GM18498 (cell line): ENCODE measurements at regions not wholly inside any gene's neighbourhood (a gene's known extent, or its start where the extent isn't known, plus 50 kb on each side); places are given as distances from the start of the nearest gene placed in this dataset.

Experiments used
- ATAC-seq: cut with Tn5 transposase; IDR thresholded peaks from one replicate; pipeline ENCODE4 v1.9.1; 2021; ENCODE audit warnings: mild to moderate bottlenecking, moderate library complexity; ENCODE audit not compliant: unreplicated experiment

GRCh38 chr6:146902846-146903245, 301.4 kb upstream of the STXBP5 start:
- ATAC-seq, result no peak

GRCh38 chr6:146903451-146903850, 300.8 kb upstream of the STXBP5 start:
- ATAC-seq, result no peak

GRCh38 chr6:146904596-146904995, 299.6 kb upstream of the STXBP5 start:
- ATAC-seq, result no peak

GRCh38 chr6:146905181-146905704, 299.0 kb upstream of the STXBP5 start:
- no peak for ATAC-seq

- no peak for ATAC-seq
Measured at GRCh38 chr6:146908786-146909185, 295.4 kb upstream of the STXBP5 start.

- no peak for ATAC-seq
Measured at GRCh38 chr6:146909376-146909775, 294.8 kb upstream of the STXBP5 start.

- ATAC-seq, result no peak
Measured at GRCh38 chr6:146909886-146910285, 294.3 kb upstream of the STXBP5 start.

- no peak for ATAC-seq
Measured at GRCh38 chr6:146910611-146911010, 293.6 kb upstream of the STXBP5 start.

GRCh38 chr6:146911635-146912215, 292.5 kb upstream of the STXBP5 start:
- ATAC-seq, result no peak

GRCh38 chr6:146912730-146913685, 291.2 kb upstream of the STXBP5 start:
- ATAC-seq, result no peak

- ATAC-seq, result no peak
Measured at GRCh38 chr6:146913842-146914488, 290.3 kb upstream of the STXBP5 start.

- ATAC-seq, result no peak
Measured at GRCh38 chr6:146914489-146915483, 289.4 kb upstream of the STXBP5 start.

GRCh38 chr6:146915671-146916127, 288.5 kb upstream of the STXBP5 start:
- no peak for ATAC-seq

GRCh38 chr6:146916435-146917025, 287.7 kb upstream of the STXBP5 start:
- no peak for ATAC-seq

GRCh38 chr6:146917182-146917581, 287.0 kb upstream of the STXBP5 start:
- ATAC-seq, result no peak

- ATAC-seq, result no peak
Measured at GRCh38 chr6:146917979-146918378, 286.2 kb upstream of the STXBP5 start.

GRCh38 chr6:146919017-146919416, 285.2 kb upstream of the STXBP5 start:
- ATAC-seq, result no peak

GRCh38 chr6:146923205-146923833, 280.9 kb upstream of the STXBP5 start:
- no peak for ATAC-seq

- no peak for ATAC-seq
Measured at GRCh38 chr6:146925846-146926245, 278.4 kb upstream of the STXBP5 start.
